HG03342 (cell line): ENCODE measurements at regions not wholly inside any gene's neighbourhood (a gene's known extent, or its start where the extent isn't known, plus 50 kb on each side); places are given as distances from the start of the nearest gene placed in this dataset.

ENCODE experiments used
- ATAC-seq: cut with Tn5 transposase; IDR thresholded peaks from one replicate; pipeline ENCODE4 v1.9.1; 2021; ENCODE audit warnings: mild to moderate bottlenecking, moderate library complexity; ENCODE audit not compliant: unreplicated experiment

GRCh38 chr3:29091599-29092189 is 189.2 kb upstream of the RBMS3 start:
- ATAC-seq, result no peak

- no peak for ATAC-seq
Measured at GRCh38 chr3:29092348-29092747, 188.5 kb upstream of the RBMS3 start.

- no peak for ATAC-seq
Measured at GRCh38 chr3:29099296-29099695, 181.6 kb upstream of the RBMS3 start.

- ATAC-seq, result no peak
Measured at GRCh38 chr3:29099775-29100174, 181.1 kb upstream of the RBMS3 start.

- ATAC-seq, result no peak
Measured at GRCh38 chr3:29100292-29100691, 180.6 kb upstream of the RBMS3 start.

- no peak for ATAC-seq
Measured at GRCh38 chr3:29128001-29128400, 152.9 kb upstream of the RBMS3 start.

- no peak for ATAC-seq
Measured at GRCh38 chr3:29137601-29138000, 143.3 kb upstream of the RBMS3 start.

GRCh38 chr3:29138171-29138570 is 142.7 kb upstream of the RBMS3 start:
- no peak for ATAC-seq

GRCh38 chr3:29140666-29141065 is 140.2 kb upstream of the RBMS3 start:
- ATAC-seq, result no peak

GRCh38 chr3:29141197-29141917 is 139.5 kb upstream of the RBMS3 start:
- no peak for ATAC-seq

- ATAC-seq, result no peak
Measured at GRCh38 chr3:29141918-29142275, 139.0 kb upstream of the RBMS3 start.

- ATAC-seq, result no peak
Measured at GRCh38 chr3:29143151-29143550, 137.7 kb upstream of the RBMS3 start.

- ATAC-seq, result no peak
Measured at GRCh38 chr3:29144361-29144760, 136.5 kb upstream of the RBMS3 start.

GRCh38 chr3:29144807-29145206 is 136.1 kb upstream of the RBMS3 start:
- ATAC-seq, result no peak

GRCh38 chr3:29145360-29145759 is 135.5 kb upstream of the RBMS3 start:
- ATAC-seq, result no peak

- ATAC-seq, result no peak
Measured at GRCh38 chr3:29152379-29152778, 128.5 kb upstream of the RBMS3 start.

GRCh38 chr3:29153811-29154210 is 127.1 kb upstream of the RBMS3 start:
- peak; percentile 87 for ATAC-seq

- ATAC-seq, result no peak
Measured at GRCh38 chr3:29156086-29156715, 124.7 kb upstream of the RBMS3 start.

- ATAC-seq, result no peak
Measured at GRCh38 chr3:29164825-29165224, 116.0 kb upstream of the RBMS3 start.

GRCh38 chr3:29167180-29167579 is 113.7 kb upstream of the RBMS3 start:
- ATAC-seq, result no peak

- ATAC-seq, result no peak
Measured at GRCh38 chr3:29168081-29168480, 112.8 kb upstream of the RBMS3 start.

GRCh38 chr3:29168696-29169095 is 112.2 kb upstream of the RBMS3 start:
- no peak for ATAC-seq
